Activated CD4-positive, CD25-positive, alpha-beta regulatory T cell (primary cell): ENCODE measurements at regions not wholly inside any gene's neighbourhood (a gene's known extent, or its start where the extent isn't known, plus 50 kb on each side); places are given as distances from the start of the nearest gene placed in this dataset.
A peak's percentile ranks its signal among the peaks of the same experiment; 100 is the strongest.

ENCODE experiments used
- DNase-seq, 4 experiments: peaks; one replicate each; lab custom pipeline; 2025; lab: John Stamatoyannopoulos, UW

- no peak for DNase-seq
Measured at GRCh38 chr2:67836866-67837265, 225.9 kb downstream of the C1D start.

DNA sequence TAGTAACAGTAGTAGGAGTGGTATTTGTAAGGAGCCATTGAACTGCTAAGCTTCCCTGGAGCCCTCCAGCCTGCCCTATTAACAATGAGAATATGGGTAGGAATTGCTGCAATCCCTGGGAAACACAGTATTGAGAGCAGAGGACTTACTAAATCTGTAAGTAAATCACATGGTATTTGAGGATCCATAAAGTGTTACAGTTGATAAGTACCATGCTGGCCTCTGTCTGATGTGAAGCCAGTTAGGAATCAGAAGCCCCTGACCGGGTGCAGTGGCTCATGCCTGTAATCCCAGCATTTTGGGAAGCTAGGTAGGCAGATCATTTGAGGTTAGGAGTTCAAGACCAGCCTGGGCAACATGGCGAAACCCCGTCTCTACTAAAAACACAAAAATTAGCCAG lies 224.6 kb downstream of the C1D start:
- no peak for DNase-seq

DNA sequence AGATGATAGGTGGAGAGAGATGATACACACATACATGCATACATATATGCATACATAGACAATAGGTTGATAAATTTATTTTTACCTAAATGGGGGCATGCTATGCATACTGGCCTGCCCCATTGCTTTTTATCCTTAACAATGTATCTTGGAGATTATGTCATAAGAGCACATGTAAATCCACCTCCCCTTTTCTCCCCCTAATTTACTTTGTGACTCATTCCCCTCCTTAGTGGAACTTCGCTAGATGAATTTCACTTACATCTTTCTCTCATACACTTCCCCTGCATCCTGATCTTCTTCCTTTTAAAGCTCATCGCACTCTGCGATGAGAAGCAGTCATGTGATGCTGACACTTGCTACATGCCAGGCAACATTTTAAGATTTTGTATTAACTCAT lies 223.6 kb downstream of the C1D start:
- no peak for DNase-seq

GRCh38 chr2:67839668-67840067 lies 223.1 kb downstream of the C1D start:
- no peak for DNase-seq

- DNase-seq: no peak
Measured at GRCh38 chr2:67840460-67841068, 222.2 kb downstream of the C1D start.

DNA sequence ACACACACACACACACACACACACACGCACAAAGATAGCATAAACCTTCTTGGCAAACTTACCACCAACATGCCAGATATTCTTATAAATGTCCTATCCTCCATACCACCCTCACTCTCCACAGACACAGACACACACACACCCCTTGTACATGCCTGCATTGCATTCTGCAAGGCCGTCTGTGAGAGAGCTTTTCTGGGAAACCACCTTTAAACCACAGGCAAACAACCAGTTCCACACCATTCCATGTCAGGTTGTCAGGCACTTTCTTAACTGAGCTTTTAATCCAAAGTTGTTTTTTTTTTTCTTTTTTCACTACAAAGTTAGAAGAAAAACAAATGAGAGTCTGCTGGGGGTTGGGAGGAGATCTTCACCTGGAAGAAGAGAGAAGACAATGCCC lies 221.1 kb downstream of the C1D start:
- no peak for DNase-seq

GRCh38 chr2:67842375-67842959 lies 220.3 kb downstream of the C1D start:
- no peak for DNase-seq

GRCh38 chr2:67844024-67844540 lies 218.7 kb downstream of the C1D start:
- no peak for DNase-seq

DNA sequence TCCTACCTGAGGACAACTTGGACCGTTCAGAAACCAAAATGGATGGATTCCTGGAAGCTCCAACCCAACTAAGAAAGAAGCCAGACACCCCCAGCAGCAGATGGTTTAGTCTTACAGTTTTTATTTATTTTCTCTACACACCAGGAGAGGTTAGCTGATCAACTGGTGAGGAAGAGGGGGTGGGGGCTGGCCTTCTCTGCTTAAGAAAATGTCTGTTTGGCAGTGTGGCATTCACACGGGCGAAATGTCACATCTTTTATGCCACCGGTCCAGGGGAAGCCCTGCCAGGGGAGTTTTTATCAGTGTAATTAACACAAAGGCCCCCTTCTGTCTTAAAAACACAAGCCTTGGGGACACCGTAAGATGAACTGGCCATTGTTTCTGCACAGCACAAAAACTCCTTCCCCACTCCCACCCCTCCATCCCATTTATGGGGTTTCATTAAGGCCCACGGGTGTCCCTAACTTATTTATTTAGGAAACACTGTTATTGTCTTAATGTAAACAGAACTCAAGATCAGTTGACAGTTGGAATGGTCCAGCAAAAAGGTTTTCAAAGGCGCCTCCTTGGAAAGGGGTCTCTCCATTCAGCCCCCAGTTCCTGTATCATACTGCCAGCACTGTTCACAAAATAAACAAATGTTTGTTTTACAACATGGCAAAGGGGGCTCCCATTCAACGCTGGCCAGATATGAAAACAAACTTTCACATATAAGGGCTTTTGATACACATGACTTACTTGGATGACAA lies 217.0 kb downstream of the C1D start:
- DNase-seq: no peak

- peak in 2 of 4 experiments; percentile 1 for DNase-seq
Measured at GRCh38 chr2:67846370-67847070, 216.3 kb downstream of the C1D start.

DNA sequence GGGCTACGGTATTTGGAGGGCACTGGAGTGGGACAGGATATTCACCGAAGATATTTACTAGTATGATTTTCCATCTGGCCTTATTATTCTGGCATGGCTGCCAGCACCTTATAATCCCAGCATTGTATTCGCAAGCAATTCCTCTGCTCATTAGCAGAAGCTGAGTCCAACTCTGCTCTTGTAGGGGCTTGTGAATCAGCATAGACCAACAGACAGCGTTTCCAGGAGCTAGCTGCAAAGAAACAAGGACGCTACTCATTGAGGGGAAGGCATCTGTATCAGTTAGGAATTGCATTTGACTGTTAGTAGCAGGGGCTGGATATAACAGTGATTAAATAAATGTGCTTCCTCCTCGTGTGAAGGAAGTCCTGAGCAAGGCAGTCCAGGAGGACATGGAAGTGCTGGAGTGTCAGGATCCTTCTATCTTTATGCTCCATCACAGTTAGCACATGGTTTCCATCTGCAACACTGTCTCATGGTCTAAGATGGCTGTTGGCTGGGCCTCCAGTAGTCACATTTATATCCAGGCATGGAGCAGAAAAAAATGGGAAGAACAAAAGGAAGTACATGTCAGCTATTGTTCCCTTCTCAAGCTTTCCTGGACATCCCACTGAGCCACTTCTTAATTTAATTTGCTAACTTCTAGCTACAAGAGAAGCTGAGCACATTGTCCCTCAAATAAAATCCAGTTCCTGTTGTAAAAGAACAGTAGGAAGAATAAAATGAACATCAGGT lies 214.1 kb downstream of the C1D start:
- no peak for DNase-seq

GRCh38 chr2:67851016-67851415 lies 211.8 kb downstream of the C1D start:
- DNase-seq: no peak

DNA sequence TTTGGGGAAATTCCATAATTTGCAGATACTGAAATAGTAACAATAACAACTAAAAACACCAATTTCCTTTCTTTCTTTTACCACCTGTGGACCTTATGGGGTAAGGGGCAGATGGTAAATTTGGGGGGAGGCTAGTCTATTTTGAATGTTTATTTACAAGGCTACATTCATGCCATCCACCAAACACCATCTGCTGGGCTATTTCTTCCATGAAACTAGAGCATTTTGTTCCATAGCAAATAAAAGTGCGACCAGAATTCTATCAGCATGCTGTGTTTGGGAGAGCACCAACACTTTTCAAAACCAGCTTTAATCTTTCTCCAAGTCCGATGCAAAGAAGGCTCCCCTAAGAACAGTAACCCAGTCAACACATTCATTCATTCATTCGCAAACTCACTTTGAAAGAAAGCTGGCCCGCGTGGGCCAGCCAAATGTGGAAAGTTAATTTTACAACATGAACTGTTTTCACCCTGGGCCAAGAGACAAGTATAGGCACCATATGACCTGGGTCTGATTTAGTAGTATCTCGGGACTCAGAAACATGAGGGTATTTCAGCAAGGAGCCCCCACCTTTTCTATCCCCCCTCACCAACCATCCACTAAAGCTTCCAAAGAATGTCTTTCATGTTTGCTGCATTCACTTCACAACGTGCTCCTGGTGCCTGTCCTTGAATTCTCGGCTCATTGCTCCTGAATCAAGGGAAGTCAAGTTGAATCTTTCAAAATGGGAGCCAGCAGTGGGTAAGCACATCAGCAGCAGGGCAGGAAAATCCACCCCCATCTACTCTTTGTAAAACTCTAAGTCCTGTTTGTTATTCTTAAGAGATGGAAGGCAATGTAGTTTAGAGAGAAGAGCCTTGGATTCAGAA lies 210.6 kb downstream of the C1D start:
- no peak for DNase-seq

DNA sequence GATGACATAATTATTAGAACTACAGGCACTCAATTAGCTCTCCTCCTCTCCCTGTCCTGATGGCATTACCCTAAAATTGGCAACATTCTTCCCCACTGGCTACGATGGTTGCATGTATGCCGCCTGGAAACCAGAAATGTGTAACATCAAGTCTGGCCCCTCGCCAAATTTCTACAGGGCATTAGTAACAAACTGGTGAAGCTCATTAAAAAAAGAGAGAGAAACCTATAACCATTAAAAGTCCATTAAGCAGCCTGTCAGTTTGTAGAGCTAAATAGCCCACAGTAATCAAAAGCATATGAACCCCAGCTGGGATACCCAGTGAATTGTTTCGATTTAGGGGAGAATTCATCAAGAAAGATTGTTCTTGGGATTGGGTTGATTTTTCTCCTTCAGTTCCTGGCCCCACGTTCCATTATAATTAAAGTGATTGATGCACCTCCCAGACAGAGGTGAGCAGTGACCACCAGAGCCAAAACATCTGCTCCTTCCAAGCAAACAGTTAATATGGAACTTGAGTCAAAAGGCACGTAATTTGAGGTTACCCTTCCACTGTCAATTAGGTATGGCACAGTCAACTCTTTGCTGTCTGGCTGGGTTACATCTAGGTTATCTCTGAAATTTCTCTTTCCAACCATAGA lies 208.6 kb downstream of the C1D start:
- DNase-seq: no peak

DNA sequence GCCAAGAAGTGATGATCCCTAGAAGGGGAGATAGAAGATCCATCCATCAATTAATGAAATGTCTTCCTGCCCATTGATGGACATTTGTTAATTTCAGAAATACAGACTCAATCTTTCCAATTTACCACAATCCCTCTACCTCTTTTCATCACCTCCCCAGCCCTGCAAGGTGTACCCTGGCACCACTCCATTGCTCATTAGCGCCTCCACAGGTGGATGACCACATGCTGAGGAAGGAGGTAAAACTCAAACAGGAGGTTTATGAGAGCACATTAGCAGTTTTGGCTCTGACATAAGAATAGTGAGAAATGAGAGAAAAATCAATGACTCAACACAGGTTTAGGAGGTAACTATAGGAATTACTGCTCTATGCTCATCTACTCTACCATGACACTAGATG lies 208.0 kb downstream of the C1D start:
- DNase-seq: no peak

- no peak for DNase-seq
Measured at GRCh38 chr2:67856866-67857265, 205.9 kb downstream of the C1D start.

DNA sequence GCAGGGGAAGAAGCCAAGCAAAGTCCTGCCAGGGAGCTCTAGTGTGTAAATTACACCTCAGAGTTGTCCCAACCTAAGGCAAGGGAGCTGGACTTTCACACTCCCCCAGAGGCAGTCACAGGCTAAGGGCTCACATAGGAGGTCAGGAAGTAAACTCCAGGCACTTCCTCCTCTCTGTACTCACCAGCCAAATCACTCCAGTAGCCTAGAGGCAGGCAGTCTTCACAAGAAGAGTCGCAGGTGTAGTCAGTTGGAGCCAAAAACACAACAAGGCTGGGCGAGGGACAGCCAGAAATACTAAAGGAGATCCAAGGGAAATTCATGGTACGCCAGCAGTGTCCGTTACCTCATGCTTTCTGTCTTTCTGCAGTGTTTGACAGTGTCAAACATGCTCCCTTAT lies 205.0 kb downstream of the C1D start:
- no peak for DNase-seq

GRCh38 chr2:67858886-67859285 lies 203.9 kb downstream of the C1D start:
- DNase-seq: no peak

DNA sequence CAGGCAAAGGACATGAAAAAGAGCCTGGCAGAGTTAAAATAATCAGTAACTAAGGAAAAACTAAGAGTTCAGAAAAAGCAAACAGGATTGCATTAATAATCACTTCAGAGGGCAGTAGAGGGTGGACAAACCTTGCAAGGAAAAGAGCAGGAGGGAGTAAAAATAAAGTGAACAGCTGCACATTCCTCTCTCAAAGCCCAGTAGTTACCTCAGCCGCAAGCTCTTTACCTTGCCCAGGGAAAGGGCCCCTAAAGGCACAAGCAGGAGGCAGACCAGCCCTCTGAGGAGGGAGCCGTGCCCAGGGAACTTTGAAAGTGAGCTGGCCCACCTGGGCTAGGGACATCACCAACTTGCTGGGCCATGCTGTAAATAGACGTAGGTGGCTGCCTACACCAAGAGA lies 196.9 kb downstream of the C1D start:
- no peak for DNase-seq

- DNase-seq: no peak
Measured at GRCh38 chr2:67867735-67868134, 195.1 kb downstream of the C1D start.
